Activated T-helper 2 cell treated with anti-CD3 and anti-CD28 coated beads, Interferon-gamma antibody, Interleukin-2, Interleukin-4, amounts not matched to agents 10 μg/mL and 5 μg/mL and 100 μg/mL, durations not matched to agents 14 hours and 24 hours and 36 hours (primary cell): ENCODE measurements at regions not wholly inside any gene's neighbourhood (a gene's known extent, or its start where the extent isn't known, plus 50 kb on each side); places are given as distances from the start of the nearest gene placed in this dataset.

Experiments
- DNase-seq: peaks from one replicate; pipeline ENCODE4 v3.0.0; 2021; ENCODE audit warnings: low spot score
- H3K27ac Mint-ChIP-seq: one replicate; pipeline ENCODE4 v1.8.0; 2021; ENCODE audit warnings: mixed read lengths
- H3K27me3 Mint-ChIP-seq: one replicate; pipeline ENCODE4 v1.8.0; 2021; ENCODE audit warnings: low read depth, mixed read lengths
- H3K36me3 Mint-ChIP-seq: one replicate; pipeline ENCODE4 v1.8.0; 2021; ENCODE audit warnings: low read depth, mixed read lengths
- H3K4me1 Mint-ChIP-seq: one replicate; pipeline ENCODE4 v1.8.0; 2021; ENCODE audit warnings: low read depth, mixed read lengths
- H3K4me3 Mint-ChIP-seq: one replicate; pipeline ENCODE4 v1.8.0; 2021; ENCODE audit warnings: low read depth, mild to moderate bottlenecking, moderate library complexity, mixed read lengths
- H3K9me3 Mint-ChIP-seq: one replicate; pipeline ENCODE4 v1.8.0; 2021; ENCODE audit warnings: mixed read lengths
- intact Hi-C: fragments of 100-400 bp; cut with micrococcal nuclease; formaldehyde crosslinking; loops from one replicate; pipeline ENCODE4 v1.15.1; 2023

- Mint-ChIP-seq H3K9me3 (peaks cover 12% of the 10 kb centered on the region), H3K27me3 (no peaks in the 10 kb centered on the region), H3K36me3 (no peaks in the 10 kb centered on the region), H3K27ac (no peak overlapping the region), H3K4me3 (no peak overlapping the region), H3K4me1 (no peaks in the 10 kb centered on the region)
- intact Hi-C loops, result no loop called here
- no peak for DNase-seq
Measured at GRCh38 chr2:228878138-228878537, 392.9 kb downstream of the PID1 start.

GRCh38 chr2:228876276-228876675, 394.8 kb downstream of the PID1 start:
- intact Hi-C loops, result no loop called here

DNA sequence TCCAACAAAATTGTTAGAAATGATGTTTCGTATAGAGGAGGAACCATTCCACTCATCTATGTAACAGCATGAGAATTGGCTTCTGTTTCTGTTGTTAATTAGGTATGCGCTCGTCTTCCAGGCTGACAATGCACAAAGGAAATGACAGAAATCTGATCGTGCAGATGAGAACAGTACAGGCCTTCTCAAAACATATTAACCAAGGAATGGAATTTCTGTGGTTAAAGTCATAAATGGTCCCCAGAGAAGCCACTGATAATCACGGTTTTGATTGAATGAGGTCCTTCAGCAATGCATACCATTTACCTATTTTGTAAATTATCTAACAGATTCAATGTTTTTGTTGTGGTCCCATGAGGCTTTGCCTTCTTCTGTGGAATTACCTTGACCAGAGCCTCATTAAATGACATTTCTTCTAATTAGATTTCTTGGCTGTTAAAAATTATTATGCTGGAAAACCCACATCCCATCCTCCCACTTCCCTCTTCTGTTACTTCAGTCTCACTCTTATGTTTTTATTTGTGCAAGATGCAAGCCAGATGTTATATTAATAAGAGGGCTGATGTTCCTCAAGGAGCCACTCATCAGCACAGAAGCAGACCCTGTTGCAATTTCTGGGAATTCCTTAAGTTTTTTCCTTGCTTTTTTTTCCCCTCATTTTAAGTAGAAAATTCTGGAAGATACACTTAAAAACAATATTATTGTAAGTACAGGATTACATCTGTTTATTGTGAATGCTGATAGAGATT, 395.8 kb downstream of the PID1 start:
- no peaks in the 10 kb centered on the region for H3K27me3 Mint-ChIP-seq
- H3K27ac Mint-ChIP-seq, result no peak overlapping the region
- H3K36me3 Mint-ChIP-seq, result no peaks in the 10 kb centered on the region
- no peak overlapping the region for H3K4me3 Mint-ChIP-seq
- H3K4me1 Mint-ChIP-seq, result no peaks in the 10 kb centered on the region
- intact Hi-C loops, result no loop called here
- H3K9me3 Mint-ChIP-seq, result peaks cover 12% of the 10 kb centered on the region
- DNase-seq, result no peak

More at GRCh38 chr2:228876276-228876675, 394.8 kb downstream of the PID1 start:
- no peaks in the 10 kb centered on the region for H3K27me3 Mint-ChIP-seq
- H3K4me3 Mint-ChIP-seq, result no peak overlapping the region
- no peaks in the 10 kb centered on the region for H3K36me3 Mint-ChIP-seq
- H3K4me1 Mint-ChIP-seq, result no peaks in the 10 kb centered on the region
- H3K27ac Mint-ChIP-seq, result no peak overlapping the region
- H3K9me3 Mint-ChIP-seq, result peaks cover 12% of the 10 kb centered on the region
- DNase-seq, result no peak

DNA sequence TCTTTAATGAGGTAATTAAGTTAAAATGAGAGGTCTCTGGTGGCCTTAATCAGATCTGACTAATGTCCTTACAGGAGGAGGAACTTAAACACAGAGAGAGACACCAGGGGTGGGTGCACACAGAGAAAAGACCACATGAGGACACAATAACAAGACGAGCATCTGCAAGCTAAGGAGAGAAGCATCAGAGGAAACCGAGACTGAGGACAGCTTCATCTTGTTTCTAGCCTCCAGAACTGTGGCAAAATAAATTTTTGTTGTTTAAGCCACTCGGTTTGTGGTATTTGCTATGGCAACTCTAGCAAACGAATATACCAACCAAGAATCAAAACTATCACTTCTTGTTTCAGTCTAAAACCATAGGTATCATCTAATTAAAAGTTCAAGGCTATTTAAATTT, 400.1 kb downstream of the PID1 start:
- no peak overlapping the region for H3K27ac Mint-ChIP-seq

DNA sequence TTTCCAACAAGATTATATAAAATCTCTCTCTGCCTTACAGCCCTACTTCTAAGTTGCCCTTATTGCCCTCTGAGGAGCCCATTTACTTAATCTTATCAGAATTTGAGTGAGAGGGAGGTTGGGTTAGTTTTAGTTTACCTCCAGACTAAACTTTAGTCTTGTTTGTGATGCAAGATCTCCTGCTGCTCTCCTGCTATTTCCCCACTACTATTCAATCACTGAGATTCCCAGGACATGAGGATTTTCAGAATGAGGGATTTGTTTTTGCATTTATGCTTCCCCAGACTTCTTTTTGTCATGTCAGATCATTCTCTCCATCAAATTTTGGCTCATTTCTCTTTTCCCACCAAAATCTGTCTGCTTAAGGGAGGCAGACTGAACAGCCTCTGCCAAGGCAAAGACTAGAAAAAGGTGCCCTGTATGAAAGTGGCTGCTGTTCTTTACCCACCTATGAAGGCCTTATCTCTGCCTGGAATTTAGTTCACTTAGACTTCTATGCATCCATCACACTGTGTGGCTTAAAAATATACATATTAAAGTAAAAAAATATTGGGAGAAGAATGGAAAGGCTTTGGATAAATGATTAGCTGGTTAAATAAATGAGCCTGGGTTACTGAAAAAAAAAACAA, 401.3 kb downstream of the PID1 start:
- Mint-ChIP-seq H3K4me1 (no peaks in the 10 kb centered on the region), H3K27ac (no peak overlapping the region), H3K9me3 (peaks cover 17% of the 10 kb centered on the region), H3K36me3 (no peaks in the 10 kb centered on the region), H3K27me3 (no peaks in the 10 kb centered on the region), H3K4me3 (no peak overlapping the region)
- DNase-seq, result no peak
- intact Hi-C loops, result no loop called here

More for the DNA sequence above, 400.1 kb downstream of the PID1 start:
- intact Hi-C loops, result no loop called here
- Mint-ChIP-seq H3K4me1 (no peaks in the 10 kb centered on the region), H3K36me3 (no peaks in the 10 kb centered on the region), H3K9me3 (peaks cover 17% of the 10 kb centered on the region), H3K4me3 (no peak overlapping the region), H3K27me3 (no peaks in the 10 kb centered on the region)
- no peak for DNase-seq

DNA sequence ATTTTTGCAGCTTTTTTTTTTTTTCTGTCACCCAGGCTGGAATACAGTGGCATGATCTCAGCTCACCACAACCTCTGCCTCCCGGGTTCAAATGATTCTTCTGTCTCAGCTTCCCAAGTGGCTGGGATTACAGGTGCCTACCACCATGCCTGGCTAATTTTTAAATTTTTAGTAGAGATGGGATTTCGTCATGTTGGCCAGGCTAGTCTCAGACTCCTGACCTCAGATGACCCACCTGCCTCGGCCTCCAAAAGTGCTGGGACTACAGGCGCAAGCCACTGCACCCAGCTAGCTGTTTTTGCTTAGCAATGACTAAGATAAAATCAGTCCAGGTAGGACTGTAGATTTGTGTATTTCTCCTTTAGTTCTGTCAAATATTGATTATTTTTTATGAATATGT, 403.7 kb downstream of the PID1 start:
- no peak overlapping the region for H3K4me3 Mint-ChIP-seq
- H3K27me3 Mint-ChIP-seq, result no peaks in the 10 kb centered on the region
- intact Hi-C loops, result no loop called here
- no peak for DNase-seq
- no peaks in the 10 kb centered on the region for H3K36me3 Mint-ChIP-seq
- H3K27ac Mint-ChIP-seq, result no peak overlapping the region
- H3K4me1 Mint-ChIP-seq, result no peaks in the 10 kb centered on the region
- H3K9me3 Mint-ChIP-seq, result peaks cover 12% of the 10 kb centered on the region

GRCh38 chr2:228866781-228867180, 404.3 kb downstream of the PID1 start:
- H3K27me3 Mint-ChIP-seq, result no peaks in the 10 kb centered on the region
- H3K4me1 Mint-ChIP-seq, result no peaks in the 10 kb centered on the region
- no peak overlapping the region for H3K4me3 Mint-ChIP-seq
- intact Hi-C loops, result no loop called here
- H3K36me3 Mint-ChIP-seq, result no peaks in the 10 kb centered on the region
- peaks cover 12% of the 10 kb centered on the region for H3K9me3 Mint-ChIP-seq
- no peak for DNase-seq
- H3K27ac Mint-ChIP-seq, result no peak overlapping the region

- Mint-ChIP-seq H3K27ac (no peak overlapping the region), H3K4me1 (no peaks in the 10 kb centered on the region), H3K27me3 (no peaks in the 10 kb centered on the region), H3K36me3 (no peaks in the 10 kb centered on the region), H3K4me3 (no peak overlapping the region), H3K9me3 (peaks cover 12% of the 10 kb centered on the region)
- intact Hi-C loops, result no loop called here
- DNase-seq, result no peak
Measured at GRCh38 chr2:228866044-228866443, 405.0 kb downstream of the PID1 start.

DNA sequence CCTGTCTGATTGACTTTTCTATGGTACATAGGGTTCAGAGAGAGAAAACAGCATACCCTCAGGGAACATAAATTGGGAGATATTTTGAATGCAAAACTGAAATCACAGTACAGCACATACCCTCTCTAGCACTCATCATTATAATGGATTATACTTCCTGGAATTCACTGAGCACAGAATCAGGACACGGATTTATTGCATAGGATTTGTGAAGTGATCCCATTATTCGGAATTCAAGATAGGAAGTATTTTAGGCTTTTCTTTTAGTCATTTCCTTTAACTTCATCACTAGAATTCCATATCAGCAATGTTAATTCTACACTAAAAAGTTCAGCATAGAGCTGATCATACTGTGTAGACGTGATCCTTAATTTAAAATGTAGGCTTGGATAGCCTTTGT, 407.0 kb downstream of the PID1 start:
- intact Hi-C loops, result no loop called here
- no peak for DNase-seq
- Mint-ChIP-seq H3K27ac (no peak overlapping the region), H3K4me1 (no peaks in the 10 kb centered on the region), H3K9me3 (peaks cover 12% of the 10 kb centered on the region), H3K4me3 (no peak overlapping the region), H3K27me3 (no peaks in the 10 kb centered on the region), H3K36me3 (no peaks in the 10 kb centered on the region)

DNA sequence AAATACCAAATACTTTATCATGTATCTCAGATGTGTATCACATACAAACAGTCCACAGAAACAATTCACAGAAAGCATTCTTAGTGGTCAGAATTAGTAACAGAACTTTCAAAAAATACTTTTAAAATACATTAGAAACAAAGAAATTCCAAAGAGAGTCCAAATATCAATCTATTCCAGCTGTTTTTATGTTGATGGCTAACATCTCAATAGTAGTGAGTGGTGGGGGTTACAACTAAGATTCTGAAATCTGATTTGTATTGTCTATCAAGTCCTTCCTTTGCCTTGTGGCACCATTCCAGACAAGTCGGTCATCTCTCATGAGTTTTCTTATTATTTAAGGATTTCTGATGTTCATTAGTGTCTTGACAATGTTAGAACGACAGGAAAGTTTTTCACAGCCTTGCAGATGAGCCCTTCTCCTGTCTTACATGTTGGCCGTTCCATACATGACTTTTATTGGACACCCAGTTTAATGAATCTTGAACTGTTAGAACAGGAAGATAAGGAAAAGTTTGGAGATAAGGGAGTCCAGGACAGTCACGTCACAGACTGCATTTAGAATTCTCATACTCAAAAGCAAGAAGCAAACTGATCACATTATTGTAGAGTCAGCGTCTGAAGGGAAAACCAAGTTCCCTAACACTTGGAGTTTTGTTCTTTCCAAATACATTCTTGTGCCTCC, 410.3 kb downstream of the PID1 start:
- H3K4me1 Mint-ChIP-seq, result no peaks in the 10 kb centered on the region
- no peak overlapping the region for H3K27ac Mint-ChIP-seq
- intact Hi-C loops, result no loop called here

GRCh38 chr2:228853151-228853550, 417.9 kb downstream of the PID1 start:
- no peaks in the 10 kb centered on the region for H3K4me1 Mint-ChIP-seq
- intact Hi-C loops, result no loop called here

More for the DNA sequence above, 410.3 kb downstream of the PID1 start:
- H3K9me3 Mint-ChIP-seq, result peaks cover 4% of the 10 kb centered on the region
- H3K4me3 Mint-ChIP-seq, result no peak overlapping the region
- no peaks in the 10 kb centered on the region for H3K36me3 Mint-ChIP-seq
- no peak for DNase-seq
- no peaks in the 10 kb centered on the region for H3K27me3 Mint-ChIP-seq

GRCh38 chr2:228848638-228849037, 422.4 kb downstream of the PID1 start:
- H3K27ac Mint-ChIP-seq, result no peak overlapping the region
- intact Hi-C loops, result no loop called here
- no peak overlapping the region for H3K4me3 Mint-ChIP-seq
- H3K9me3 Mint-ChIP-seq, result peaks cover 11% of the 10 kb centered on the region
- no peak for DNase-seq
- H3K4me1 Mint-ChIP-seq, result no peaks in the 10 kb centered on the region
- H3K27me3 Mint-ChIP-seq, result no peaks in the 10 kb centered on the region
- H3K36me3 Mint-ChIP-seq, result no peaks in the 10 kb centered on the region

More at GRCh38 chr2:228853151-228853550, 417.9 kb downstream of the PID1 start:
- Mint-ChIP-seq H3K27ac (no peak overlapping the region), H3K9me3 (peaks cover 11% of the 10 kb centered on the region), H3K27me3 (no peaks in the 10 kb centered on the region), H3K4me3 (no peak overlapping the region), H3K36me3 (no peaks in the 10 kb centered on the region)
- no peak for DNase-seq

DNA sequence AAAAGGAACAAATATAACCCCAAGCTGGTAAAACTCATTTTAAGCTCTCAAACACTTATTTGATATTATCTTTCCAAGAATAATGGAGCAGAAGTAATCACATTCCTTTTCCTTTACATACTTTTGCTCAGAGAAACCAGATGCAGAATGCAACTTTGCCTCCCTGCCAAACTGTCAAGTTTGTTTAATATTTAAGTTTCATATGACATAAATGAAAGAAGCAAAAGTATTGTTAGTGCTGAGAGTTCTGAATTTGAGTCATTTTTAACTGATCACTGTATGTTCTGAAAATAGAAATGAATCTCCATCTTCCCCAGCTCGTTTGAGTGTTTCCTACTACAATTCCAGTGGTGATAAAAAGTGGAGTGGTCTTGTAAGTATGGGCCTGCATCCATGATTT, 423.4 kb downstream of the PID1 start:
- DNase-seq, result no peak
- Mint-ChIP-seq H3K36me3 (no peaks in the 10 kb centered on the region), H3K4me1 (no peaks in the 10 kb centered on the region), H3K9me3 (peaks cover 11% of the 10 kb centered on the region), H3K27me3 (no peaks in the 10 kb centered on the region), H3K4me3 (no peak overlapping the region), H3K27ac (no peak overlapping the region)
- intact Hi-C loops, result no loop called here
